RWPE2 (cell line): ENCODE measurements at regions not wholly inside any gene's neighbourhood (a gene's known extent, or its start where the extent isn't known, plus 50 kb on each side); places are given as distances from the start of the nearest gene placed in this dataset.

ENCODE experiments used
- ATAC-seq: fragments of 200-7000 bp; cut with Tn5 transposase; 3 replicates; pipeline ENCODE4 v1.9.1; 2021; ENCODE audit warnings: low read depth
- DNase-seq: peaks from one replicate; pipeline ENCODE4 v3.0.0-alpha.2; 2020; ENCODE audit warnings: low spot score
- H3K27ac ChIP-seq: fragments of 450-650 bp; 2 replicates; pipeline ENCODE4 v1.5.1; 2017; ENCODE audit warnings: mild to moderate bottlenecking; ENCODE audit not compliant: poor library complexity, severe bottlenecking
- H3K27me3 ChIP-seq: fragments of 250-450 bp; sonication (Bioruptor Pico); 2 replicates; pipeline ENCODE4 v1.5.1; 2021; ENCODE audit warnings: mild to moderate bottlenecking, moderate library complexity; ENCODE audit not compliant: insufficient read depth, poor library complexity, severe bottlenecking
- H3K36me3 ChIP-seq: fragments of 250-450 bp; sonication (Bioruptor Pico); 2 replicates; pipeline ENCODE4 v1.5.1; 2020; ENCODE audit warnings: low read depth, mild to moderate bottlenecking, moderate library complexity
- H3K4me1 ChIP-seq: fragments of 250-450 bp; sonication (Bioruptor Pico); 2 replicates; pipeline ENCODE4 v1.5.1; 2021; ENCODE audit warnings: mild to moderate bottlenecking, moderate library complexity; ENCODE audit not compliant: insufficient read depth, poor library complexity, severe bottlenecking
- H3K4me3 ChIP-seq: fragments of 250-450 bp; sonication (Bioruptor Pico); 2 replicates; pipeline ENCODE4 v1.5.1; 2021; ENCODE audit warnings: mild to moderate bottlenecking, moderate library complexity; ENCODE audit not compliant: severe bottlenecking
- H3K9me3 ChIP-seq: fragments of 250-450 bp; sonication (Bioruptor Pico); 2 replicates; pipeline ENCODE4 v1.5.1; 2021; ENCODE audit warnings: mild to moderate bottlenecking, moderate library complexity; ENCODE audit not compliant: severe bottlenecking
- TF ChIP-seq, protein P1 (sequence below): fragments of 450-650 bp; IDR thresholded peaks from one replicate; pipeline ENCODE4 v1.5.1; 2017; ENCODE audit warnings: mild to moderate bottlenecking, moderate library complexity; ENCODE audit not compliant: poor library complexity, severe bottlenecking

DNA sequence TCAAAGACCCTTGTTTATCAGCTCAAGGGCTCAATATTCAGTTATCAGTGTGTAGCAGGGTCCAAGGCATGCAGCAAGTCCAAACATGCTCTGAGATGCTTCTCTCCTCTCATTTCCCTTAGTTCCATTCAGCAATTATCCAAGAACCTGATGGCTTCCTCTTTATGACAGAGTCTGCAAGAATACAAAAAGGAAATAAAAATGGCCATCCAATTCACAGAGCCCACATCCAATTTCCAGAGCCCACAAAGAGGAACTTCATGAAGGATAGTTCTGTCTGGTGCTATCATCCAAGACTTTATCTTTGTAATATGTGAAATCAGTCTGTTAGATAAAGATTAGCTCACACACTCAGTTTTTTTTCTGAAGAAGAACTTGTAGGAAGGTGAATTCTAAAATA lies 217.2 kb downstream of the LACC1 start:
- H3K27me3 ChIP-seq = no peaks in the 10 kb centered on the region
- TF ChIP-seq, protein P1, sequence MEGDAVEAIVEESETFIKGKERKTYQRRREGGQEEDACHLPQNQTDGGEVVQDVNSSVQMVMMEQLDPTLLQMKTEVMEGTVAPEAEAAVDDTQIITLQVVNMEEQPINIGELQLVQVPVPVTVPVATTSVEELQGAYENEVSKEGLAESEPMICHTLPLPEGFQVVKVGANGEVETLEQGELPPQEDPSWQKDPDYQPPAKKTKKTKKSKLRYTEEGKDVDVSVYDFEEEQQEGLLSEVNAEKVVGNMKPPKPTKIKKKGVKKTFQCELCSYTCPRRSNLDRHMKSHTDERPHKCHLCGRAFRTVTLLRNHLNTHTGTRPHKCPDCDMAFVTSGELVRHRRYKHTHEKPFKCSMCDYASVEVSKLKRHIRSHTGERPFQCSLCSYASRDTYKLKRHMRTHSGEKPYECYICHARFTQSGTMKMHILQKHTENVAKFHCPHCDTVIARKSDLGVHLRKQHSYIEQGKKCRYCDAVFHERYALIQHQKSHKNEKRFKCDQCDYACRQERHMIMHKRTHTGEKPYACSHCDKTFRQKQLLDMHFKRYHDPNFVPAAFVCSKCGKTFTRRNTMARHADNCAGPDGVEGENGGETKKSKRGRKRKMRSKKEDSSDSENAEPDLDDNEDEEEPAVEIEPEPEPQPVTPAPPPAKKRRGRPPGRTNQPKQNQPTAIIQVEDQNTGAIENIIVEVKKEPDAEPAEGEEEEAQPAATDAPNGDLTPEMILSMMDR = no peak
- H3K4me3 ChIP-seq = no peak overlapping the region
- H3K4me1 ChIP-seq = no peaks in the 10 kb centered on the region
- no peaks in the 10 kb centered on the region for H3K36me3 ChIP-seq
- H3K27ac ChIP-seq = no peak overlapping the region
- DNase-seq (no peak), ATAC-seq (no peak)
- peaks cover 3% of the 10 kb centered on the region for H3K9me3 ChIP-seq

DNA sequence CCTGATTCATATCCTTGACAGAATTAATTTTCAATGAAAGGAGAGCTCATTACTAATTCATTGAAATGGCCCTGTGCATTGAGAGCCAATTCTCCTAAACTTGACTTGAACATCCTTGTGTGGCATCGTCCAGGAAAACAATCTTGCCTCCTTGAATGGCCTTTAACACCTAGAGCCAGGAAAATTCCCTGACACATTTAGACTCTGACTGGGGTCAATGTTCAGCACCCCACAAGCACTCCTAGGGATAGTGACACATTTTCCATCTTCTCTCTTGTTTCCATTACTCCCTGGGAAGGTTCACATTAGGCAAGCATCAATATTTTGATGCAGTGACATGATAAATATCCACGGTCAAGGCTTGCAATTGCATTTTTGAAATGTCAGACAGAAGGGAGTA lies 218.9 kb downstream of the LACC1 start:
- Histone ChIP-seq H3K4me1 (no peaks in the 10 kb centered on the region), H3K9me3 (peaks cover 10% of the 10 kb centered on the region)
- TF ChIP-seq, protein P1 = no peak

DNA sequence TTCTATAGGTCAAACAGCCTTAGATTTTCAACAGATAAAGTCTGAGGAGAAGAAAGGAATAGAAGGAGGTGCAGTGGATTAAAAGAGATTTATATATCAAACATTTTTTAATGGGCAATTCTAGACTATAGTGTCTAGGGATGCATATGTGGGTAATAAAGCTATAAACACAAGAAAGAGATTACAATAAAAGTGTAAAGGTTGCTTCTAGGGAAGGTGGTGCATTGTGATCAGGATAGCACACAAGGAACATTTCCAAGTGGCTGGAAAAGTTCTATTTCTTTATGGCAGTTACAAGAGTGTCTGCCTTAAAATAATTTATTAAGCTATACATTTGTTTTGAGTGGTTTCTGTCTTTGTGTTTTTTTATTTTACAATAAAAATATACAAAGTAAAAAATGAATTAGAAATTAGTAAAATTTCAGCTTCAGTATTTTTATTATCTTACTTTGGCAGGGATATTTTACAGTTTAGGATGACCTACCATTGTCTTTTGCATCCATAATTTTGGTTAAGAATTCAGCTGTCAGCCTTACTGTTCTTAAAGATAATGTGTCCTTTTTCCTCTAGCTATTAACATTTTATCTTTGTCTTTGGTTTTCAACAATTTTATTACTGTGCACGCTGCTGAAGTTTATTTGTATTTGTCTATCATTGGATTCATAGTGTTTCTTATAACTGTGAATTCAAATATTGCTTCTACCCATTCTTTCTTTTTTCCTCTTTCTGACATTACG lies 221.8 kb downstream of the LACC1 start:
- no peaks in the 10 kb centered on the region for H3K27me3 ChIP-seq
- TF ChIP-seq, protein P1 = no peak
- DNase-seq = no peak
- no peak overlapping the region for H3K4me3 ChIP-seq
- no peaks in the 10 kb centered on the region for H3K4me1 ChIP-seq
- peaks cover 10% of the 10 kb centered on the region for H3K9me3 ChIP-seq
- ATAC-seq = no peak
- H3K36me3 ChIP-seq = no peaks in the 10 kb centered on the region
- no peak overlapping the region for H3K27ac ChIP-seq

More for the DNA sequence above, 218.9 kb downstream of the LACC1 start:
- Histone ChIP-seq H3K27ac (no peak overlapping the region), H3K27me3 (no peaks in the 10 kb centered on the region), H3K4me3 (no peak overlapping the region), H3K36me3 (no peaks in the 10 kb centered on the region)
- ATAC-seq = no peak
- no peak for DNase-seq

DNA sequence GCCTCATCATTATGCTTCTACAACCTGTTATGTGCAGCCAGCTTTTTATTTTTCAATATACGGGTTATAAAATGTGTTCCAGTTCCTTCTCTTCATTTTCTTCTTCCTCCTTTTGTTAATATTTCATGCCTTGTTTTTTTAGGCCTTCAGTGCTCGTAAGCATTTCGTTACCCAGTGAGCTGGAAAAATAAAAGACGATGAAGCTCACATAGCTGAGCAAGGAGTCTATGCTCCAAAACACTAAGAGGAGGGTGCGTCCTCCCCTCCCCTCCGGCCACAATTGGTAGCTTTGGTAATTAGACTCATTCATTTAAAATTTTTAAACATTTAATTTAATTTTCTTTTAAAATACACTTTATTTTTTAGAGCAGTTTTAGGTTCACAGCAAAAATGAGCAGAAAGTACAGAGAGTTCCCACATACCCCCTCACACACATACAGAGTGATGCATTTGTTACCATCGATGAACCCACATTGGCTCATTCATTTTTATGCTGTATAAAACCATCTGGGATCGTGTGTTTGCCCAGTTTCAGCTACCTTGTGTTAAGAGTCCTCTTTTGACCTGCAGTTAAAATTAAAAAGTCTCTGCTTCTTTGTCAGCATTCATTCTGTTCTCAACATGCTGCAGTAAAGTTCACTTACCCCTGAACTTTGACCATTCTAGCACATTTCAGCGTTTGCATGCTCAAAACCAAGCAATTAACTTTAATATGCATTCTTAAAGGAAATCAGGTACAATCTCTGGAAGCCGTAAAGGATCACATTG lies 223.9 kb downstream of the LACC1 start:
- no peak for ATAC-seq
- no peak for DNase-seq
- Histone ChIP-seq H3K36me3 (no peaks in the 10 kb centered on the region), H3K27me3 (no peaks in the 10 kb centered on the region), H3K4me3 (no peak overlapping the region), H3K27ac (no peak overlapping the region), H3K4me1 (peaks cover 13% of the 10 kb centered on the region), H3K9me3 (peaks cover 10% of the 10 kb centered on the region)
- TF ChIP-seq, protein P1 = no peak

DNA sequence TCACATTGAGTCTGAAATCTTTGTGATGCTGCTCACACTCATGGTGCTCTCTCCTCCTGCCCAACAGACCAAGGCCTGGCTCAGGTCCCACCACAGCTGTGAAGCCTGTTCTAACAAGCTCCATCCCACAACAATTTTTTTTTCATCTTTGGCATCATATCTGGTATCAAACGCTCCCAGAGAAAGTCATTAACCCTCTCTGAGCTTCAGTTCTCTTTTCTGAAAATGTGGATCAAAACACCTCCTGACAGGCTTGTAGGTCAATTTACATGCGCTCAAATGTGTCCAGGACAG lies 224.4 kb downstream of the LACC1 start:
- TF ChIP-seq, protein P1 = no peak
- Histone ChIP-seq H3K4me1 (peaks cover 14% of the 10 kb centered on the region), H3K27me3 (no peaks in the 10 kb centered on the region), H3K4me3 (no peak overlapping the region), H3K36me3 (no peaks in the 10 kb centered on the region), H3K9me3 (peaks cover 10% of the 10 kb centered on the region), H3K27ac (no peak overlapping the region)
- no peak for DNase-seq
- ATAC-seq = no peak
